C4-2B (cell line): ENCODE measurements at regions not wholly inside any gene's neighbourhood (a gene's known extent, or its start where the extent isn't known, plus 50 kb on each side); places are given as distances from the start of the nearest gene placed in this dataset.
"Not testable (repeated sequence)": the region's sequence is repeated elsewhere in the genome, so short reads cannot be mapped to it uniquely, and the experiment has no call there.

Source experiments
- H3K27ac ChIP-seq: fragments of 450-650 bp; 2 replicates; pipeline ENCODE4 v1.5.1; 2017
- CTCF ChIP-seq: fragments of 450-650 bp; conservative IDR thresholded peaks from 2 replicates; pipeline ENCODE4 v1.5.1; 2017; ENCODE audit warnings: mild to moderate bottlenecking
- ZFX ChIP-seq: fragments of 450-650 bp; IDR thresholded peaks from 2 replicates; pipeline ENCODE4 v1.6.1; 2017

- TF ChIP-seq CTCF (no peak), ZFX (no peak)
- no peak overlapping the region for H3K27ac ChIP-seq
Observed at GRCh38 chr5:7274203-7274602, 121.7 kb upstream of the ADCY2 start.

- not testable (repeated sequence) for H3K27ac ChIP-seq
Observed at GRCh38 chr5:7289634-7290033, 106.3 kb upstream of the ADCY2 start.

GRCh38 chr5:7297821-7298220 is 98.1 kb upstream of the ADCY2 start:
- not testable (repeated sequence) for H3K27ac ChIP-seq

GRCh38 chr5:7299731-7300130 is 96.2 kb upstream of the ADCY2 start:
- not testable (repeated sequence) for H3K27ac ChIP-seq

GRCh38 chr5:7305000-7305674 is 90.8 kb upstream of the ADCY2 start:
- not testable (repeated sequence) for H3K27ac ChIP-seq

GRCh38 chr5:7306556-7306955 is 89.4 kb upstream of the ADCY2 start:
- not testable (repeated sequence) for H3K27ac ChIP-seq

- H3K27ac ChIP-seq = not testable (repeated sequence)
Observed at GRCh38 chr5:7307709-7308108, 88.2 kb upstream of the ADCY2 start.

GRCh38 chr5:7309715-7310114 is 86.2 kb upstream of the ADCY2 start:
- H3K27ac ChIP-seq = not testable (repeated sequence)

- not testable (repeated sequence) for H3K27ac ChIP-seq
Observed at GRCh38 chr5:7310656-7311055, 85.3 kb upstream of the ADCY2 start.

GRCh38 chr5:7315118-7315517 is 80.8 kb upstream of the ADCY2 start:
- no peak for TF ChIP-seq ZFX
- TF ChIP-seq CTCF = no peak
- no peak overlapping the region for H3K27ac ChIP-seq

- TF ChIP-seq CTCF (no peak), ZFX (no peak)
- H3K27ac ChIP-seq = no peak overlapping the region
Observed at GRCh38 chr5:7317751-7318150, 78.2 kb upstream of the ADCY2 start.

GRCh38 chr5:7320701-7321301 is 75.1 kb upstream of the ADCY2 start:
- no peak overlapping the region for H3K27ac ChIP-seq

More at GRCh38 chr5:7320701-7321301, 75.1 kb upstream of the ADCY2 start:
- TF ChIP-seq ZFX (no peak), CTCF (no peak)
